ENCODE measurements at regions not wholly inside any gene's neighbourhood (a gene's known extent, or its start where the extent isn't known, plus 50 kb on each side); places are given as distances from the start of the nearest gene placed in this dataset.

DNA sequence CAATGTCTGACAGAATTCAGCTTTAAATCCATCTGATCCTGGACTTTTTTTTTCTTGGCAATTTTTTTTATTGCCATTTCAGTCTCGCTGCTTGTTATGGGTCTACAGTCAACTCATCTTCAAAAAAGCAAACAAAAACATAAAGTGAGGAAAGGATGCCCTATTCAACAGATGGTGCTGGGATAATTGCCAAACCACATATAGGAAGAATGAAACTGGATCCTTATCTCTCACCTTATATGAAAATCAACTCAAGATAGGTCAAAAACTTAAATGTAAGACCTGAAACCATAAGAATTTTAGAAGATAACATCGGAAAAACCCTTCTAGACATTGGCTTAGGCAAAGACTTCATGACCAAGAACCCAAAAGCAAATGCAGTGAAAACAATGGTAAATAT lies 389.1 kb upstream of the ST8SIA4 start:
- no peak for TF ChIP-seq CTCF (IDR thresholded peaks at IDR 0.05; ENCODE audit: control extremely low read depth in 1 of 3, insufficient read depth in 1 of 3, low read depth in 1 of 3, low read length in 3 of 3)
- TF ChIP-seq SP4 (IDR thresholded peaks at IDR 0.05; ENCODE audit: low read length), result no peak
- no peak for TF ChIP-seq HDAC6 (IDR thresholded peaks at IDR 0.05; ENCODE audit: low read depth, low read length)

Measured in H1 (cell line).